ENCODE measurements at regions not wholly inside any gene's neighbourhood (a gene's known extent, or its start where the extent isn't known, plus 50 kb on each side); places are given as distances from the start of the nearest gene placed in this dataset.

DNA sequence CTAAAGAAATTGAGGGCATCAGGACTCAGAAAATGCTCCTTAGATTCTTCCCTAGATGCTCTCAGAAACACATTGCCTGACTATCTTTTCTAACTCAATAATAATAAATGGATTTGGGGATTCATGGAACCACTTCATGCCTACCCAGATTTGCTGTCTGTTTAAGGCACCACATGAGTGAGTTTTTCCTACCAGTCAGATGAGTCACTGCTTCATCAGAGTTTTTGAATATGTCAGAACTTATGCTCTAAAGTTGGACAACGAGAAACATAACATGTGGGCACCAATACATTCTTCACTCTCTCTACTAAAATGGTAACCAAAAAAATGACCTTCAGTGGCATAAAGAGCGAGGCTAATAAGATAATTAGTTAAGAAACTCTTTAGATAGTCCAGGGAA is 1135.1 kb downstream of the TUSC7 start:
- TF ChIP-seq, protein P1, sequence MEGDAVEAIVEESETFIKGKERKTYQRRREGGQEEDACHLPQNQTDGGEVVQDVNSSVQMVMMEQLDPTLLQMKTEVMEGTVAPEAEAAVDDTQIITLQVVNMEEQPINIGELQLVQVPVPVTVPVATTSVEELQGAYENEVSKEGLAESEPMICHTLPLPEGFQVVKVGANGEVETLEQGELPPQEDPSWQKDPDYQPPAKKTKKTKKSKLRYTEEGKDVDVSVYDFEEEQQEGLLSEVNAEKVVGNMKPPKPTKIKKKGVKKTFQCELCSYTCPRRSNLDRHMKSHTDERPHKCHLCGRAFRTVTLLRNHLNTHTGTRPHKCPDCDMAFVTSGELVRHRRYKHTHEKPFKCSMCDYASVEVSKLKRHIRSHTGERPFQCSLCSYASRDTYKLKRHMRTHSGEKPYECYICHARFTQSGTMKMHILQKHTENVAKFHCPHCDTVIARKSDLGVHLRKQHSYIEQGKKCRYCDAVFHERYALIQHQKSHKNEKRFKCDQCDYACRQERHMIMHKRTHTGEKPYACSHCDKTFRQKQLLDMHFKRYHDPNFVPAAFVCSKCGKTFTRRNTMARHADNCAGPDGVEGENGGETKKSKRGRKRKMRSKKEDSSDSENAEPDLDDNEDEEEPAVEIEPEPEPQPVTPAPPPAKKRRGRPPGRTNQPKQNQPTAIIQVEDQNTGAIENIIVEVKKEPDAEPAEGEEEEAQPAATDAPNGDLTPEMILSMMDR (IDR thresholded peaks at IDR 0.05; ENCODE audit: control insufficient read depth, insufficient read depth, low read depth, low read length, missing control alignments) = no peak
- no peak overlapping the region for H3K4me3 ChIP-seq (ENCODE audit: control insufficient read depth, low read depth, low read length)
- DNase-seq (ENCODE audit: low read depth) = no peak

DNA sequence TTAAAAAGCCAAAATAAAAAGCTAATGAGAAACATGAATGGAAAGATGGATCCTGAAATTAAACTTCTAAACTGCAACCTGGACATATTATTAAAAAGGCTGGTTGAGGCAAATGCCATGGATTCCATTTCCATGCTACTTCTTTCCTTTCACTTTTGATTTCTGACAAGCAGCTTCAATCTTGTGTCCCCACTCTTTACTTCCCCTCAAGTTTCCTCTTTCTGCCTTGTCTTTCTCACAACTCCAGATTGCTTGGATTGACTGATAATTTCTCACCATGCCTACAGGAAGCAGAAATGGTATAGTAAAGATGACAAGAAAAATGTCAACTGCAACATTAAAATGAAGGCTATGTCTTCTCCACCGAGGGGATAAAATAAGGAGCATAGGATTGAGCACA is 1136.7 kb downstream of the TUSC7 start:
- H3K4me3 ChIP-seq (ENCODE audit: control insufficient read depth, low read depth, low read length) = no peak overlapping the region

DNA sequence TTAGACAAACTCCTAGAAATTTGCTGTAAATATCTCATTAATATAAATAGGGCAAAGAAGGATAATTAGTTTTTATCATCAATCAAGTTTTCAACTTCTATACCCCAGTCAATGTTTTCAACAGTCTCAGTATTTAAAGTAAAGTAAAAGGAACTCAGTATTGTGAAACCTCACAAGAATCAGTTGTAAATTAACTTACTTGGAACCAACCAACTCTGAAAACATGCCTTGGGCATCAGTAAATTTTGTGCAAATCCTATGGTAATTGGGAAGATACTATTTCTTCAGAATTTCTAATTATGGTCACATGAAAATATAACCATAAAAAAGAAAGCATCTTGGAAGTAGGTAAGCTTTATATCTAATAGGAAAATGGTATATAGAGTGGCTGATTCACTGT is 1139.0 kb downstream of the TUSC7 start:
- H3K4me3 ChIP-seq (ENCODE audit: control insufficient read depth, low read depth, low read length) = no peak overlapping the region
- no peak for DNase-seq (ENCODE audit: low read depth)
- TF ChIP-seq, protein P1 (IDR thresholded peaks at IDR 0.05; ENCODE audit: control insufficient read depth, insufficient read depth, low read depth, low read length, missing control alignments) = no peak

More for the DNA sequence above, 1136.7 kb downstream of the TUSC7 start:
- no peak for DNase-seq (ENCODE audit: low read depth)
- TF ChIP-seq, protein P1 (IDR thresholded peaks at IDR 0.05; ENCODE audit: control insufficient read depth, insufficient read depth, low read depth, low read length, missing control alignments) = no peak

DNA sequence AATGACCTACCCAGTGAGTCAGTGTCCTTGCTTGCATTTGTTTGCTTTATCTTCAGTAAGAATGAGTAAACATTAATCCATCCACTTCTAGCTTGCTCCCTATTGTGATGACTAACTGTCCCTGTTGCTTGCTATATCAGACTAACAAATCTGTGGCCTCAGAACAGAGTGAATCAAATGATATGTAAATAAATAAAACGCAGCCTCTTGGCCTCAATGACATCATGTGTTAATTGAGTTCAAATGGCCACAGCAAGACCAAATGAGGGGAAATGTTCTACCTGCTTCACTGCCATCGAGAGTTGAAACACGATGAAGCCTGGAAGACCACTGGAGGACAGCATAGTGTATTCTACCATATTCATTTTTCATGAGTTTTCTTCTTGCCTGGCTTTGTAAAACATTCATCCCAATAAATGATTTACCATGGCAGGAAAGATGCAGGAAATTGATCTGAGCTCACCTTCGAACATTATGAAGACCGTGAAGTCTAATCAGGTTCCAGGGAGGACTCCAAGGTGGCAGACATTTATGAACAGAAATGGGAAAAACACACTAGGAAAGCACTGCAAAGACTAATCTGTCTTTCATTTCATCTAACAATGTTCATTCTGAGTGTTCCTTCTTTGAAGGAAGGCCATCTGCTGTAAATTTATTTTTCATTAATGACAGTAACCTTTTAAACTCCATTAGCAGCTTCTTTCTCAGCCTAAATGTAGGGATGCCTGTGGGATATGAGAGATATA is 1144.5 kb downstream of the TUSC7 start:
- TF ChIP-seq, protein P1 (IDR thresholded peaks at IDR 0.05; ENCODE audit: control insufficient read depth, insufficient read depth, low read depth, low read length, missing control alignments) = no peak
- no peak for DNase-seq (ENCODE audit: low read depth)
- no peak overlapping the region for H3K4me3 ChIP-seq (ENCODE audit: control insufficient read depth, low read depth, low read length)

DNA sequence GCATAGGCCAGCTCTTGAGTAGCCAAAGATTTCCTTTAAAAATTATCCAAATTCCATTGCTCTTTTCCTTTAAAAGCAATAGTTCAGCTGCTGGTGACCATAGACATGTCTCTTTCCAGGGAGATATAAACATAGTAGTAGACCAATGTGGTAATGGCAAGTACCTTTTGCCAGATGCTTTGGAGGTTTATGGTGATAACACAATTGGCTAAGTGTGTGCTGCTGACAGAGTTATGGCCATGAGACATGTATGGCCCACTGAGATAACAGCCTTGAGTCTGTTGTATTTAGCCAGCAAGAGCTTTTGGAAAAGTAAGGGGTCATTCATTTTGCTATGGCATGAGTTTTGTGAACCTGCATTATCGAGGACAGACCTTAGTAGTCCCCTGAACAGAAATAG is 1146.8 kb downstream of the TUSC7 start:
- TF ChIP-seq, protein P1 (IDR thresholded peaks at IDR 0.05; ENCODE audit: control insufficient read depth, insufficient read depth, low read depth, low read length, missing control alignments) = no peak
- DNase-seq (ENCODE audit: low read depth) = no peak
- H3K4me3 ChIP-seq (ENCODE audit: control insufficient read depth, low read depth, low read length) = no peak overlapping the region

DNA sequence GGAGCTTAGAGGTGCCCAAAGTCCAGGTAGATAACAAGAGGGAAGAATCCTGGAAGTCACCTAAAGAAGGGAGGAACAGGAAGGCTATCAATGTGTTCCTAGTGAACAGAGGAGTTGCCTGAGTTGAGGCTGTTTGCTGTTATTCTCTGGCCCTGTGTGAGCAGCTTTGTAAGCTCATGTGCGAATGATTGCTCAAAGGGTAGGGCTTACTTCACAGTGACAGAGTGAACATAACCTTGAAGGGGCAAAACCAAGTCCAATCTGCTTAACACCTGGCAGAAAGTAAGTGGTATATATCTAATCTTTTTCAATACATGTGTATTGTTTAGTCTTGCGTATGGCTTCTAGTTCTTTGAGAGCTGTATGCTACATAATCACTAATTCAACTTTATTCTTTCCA is 1153.6 kb downstream of the TUSC7 start:
- H3K4me3 ChIP-seq (ENCODE audit: control insufficient read depth, low read depth, low read length) = no peak overlapping the region
- no peak for DNase-seq (ENCODE audit: low read depth)
- TF ChIP-seq, protein P1 (IDR thresholded peaks at IDR 0.05; ENCODE audit: control insufficient read depth, insufficient read depth, low read depth, low read length, missing control alignments) = no peak
